ENCODE measurements at regions not wholly inside any gene's neighbourhood (a gene's known extent, or its start where the extent isn't known, plus 50 kb on each side); places are given as distances from the start of the nearest gene placed in this dataset.

DNA sequence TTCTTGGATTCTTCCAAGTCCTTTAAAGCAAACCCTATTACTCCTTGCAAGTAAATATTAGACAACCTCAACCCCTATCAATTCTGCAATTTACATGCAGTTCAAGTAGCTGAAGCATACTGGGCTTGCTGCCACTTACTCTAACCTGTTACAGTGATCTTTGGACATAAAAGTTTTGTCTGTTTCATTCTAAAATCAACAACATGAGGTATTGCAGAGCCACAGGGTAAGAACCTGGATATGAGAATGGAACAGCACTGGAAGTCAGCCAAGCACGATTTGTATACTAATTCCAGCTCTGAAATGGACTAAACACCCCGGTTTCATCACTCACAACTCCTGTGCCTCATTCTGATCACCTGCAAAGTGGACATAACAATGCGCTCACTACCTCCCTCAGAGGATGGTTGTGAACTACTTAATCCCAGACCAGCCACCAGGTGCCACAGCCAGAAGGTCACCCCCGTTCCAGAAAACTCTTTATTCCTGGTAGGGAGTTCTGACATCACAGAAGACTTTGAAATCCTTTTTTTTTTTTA, 270.0 kb downstream of the ADGB start:
- no peak for TF ChIP-seq POLR2A (IDR thresholded peaks at IDR 0.05)
- TF ChIP-seq, protein P1, sequence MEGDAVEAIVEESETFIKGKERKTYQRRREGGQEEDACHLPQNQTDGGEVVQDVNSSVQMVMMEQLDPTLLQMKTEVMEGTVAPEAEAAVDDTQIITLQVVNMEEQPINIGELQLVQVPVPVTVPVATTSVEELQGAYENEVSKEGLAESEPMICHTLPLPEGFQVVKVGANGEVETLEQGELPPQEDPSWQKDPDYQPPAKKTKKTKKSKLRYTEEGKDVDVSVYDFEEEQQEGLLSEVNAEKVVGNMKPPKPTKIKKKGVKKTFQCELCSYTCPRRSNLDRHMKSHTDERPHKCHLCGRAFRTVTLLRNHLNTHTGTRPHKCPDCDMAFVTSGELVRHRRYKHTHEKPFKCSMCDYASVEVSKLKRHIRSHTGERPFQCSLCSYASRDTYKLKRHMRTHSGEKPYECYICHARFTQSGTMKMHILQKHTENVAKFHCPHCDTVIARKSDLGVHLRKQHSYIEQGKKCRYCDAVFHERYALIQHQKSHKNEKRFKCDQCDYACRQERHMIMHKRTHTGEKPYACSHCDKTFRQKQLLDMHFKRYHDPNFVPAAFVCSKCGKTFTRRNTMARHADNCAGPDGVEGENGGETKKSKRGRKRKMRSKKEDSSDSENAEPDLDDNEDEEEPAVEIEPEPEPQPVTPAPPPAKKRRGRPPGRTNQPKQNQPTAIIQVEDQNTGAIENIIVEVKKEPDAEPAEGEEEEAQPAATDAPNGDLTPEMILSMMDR (IDR thresholded peaks at IDR 0.05) = no peak
